Thyroid gland (tissue), 4 donors: ENCODE measurements at regions not wholly inside any gene's neighbourhood (a gene's known extent, or its start where the extent isn't known, plus 50 kb on each side); places are given as distances from the start of the nearest gene placed in this dataset.

ENCODE experiments used
- DNase-seq, 2 donors: peaks; one replicate each; pipeline ENCODE4 v3.0.0-alpha.2; 2019
- H3K27ac ChIP-seq, 3 donors: fragments of 200-600 bp; sonication (generic); 1 replicate in 2 of 3; 2 replicates in 1 of 3; pipeline ENCODE4 v1.5.1; 2016 to 2019; ENCODE audit warnings: mild to moderate bottlenecking in 1 of 3, moderate library complexity in 1 of 3
- H3K27me3 ChIP-seq: fragments of 200-600 bp; sonication (generic); one replicate; pipeline ENCODE4 v1.5.1; 2019
- H3K36me3 ChIP-seq, 2 donors: fragments of 200-600 bp; sonication (generic); one replicate each; pipeline ENCODE4 v1.5.1; 2016 to 2019
- H3K4me1 ChIP-seq, 2 donors: fragments of 200-600 bp; sonication (generic); one replicate each; pipeline ENCODE4 v1.5.1; 2017 to 2019
- H3K4me3 ChIP-seq, 3 donors: fragments of 200-600 bp; sonication (generic); replicated peaks in 1 of 3; 1 replicate in 2 of 3; 2 replicates in 1 of 3; pipeline ENCODE4 v1.5.1; 2016; ENCODE audit warnings: mild to moderate bottlenecking in 1 of 3
- H3K9me3 ChIP-seq: fragments of 200-600 bp; sonication (generic); one replicate; pipeline ENCODE4 v1.5.1; 2017
- POLR2A ChIP-seq, 2 donors: fragments of 450-650 bp; IDR thresholded peaks; one replicate each; pipeline ENCODE4 v1.6.1; 2017; ENCODE audit warnings: antibody characterized with exemption in 2 of 2, mild to moderate bottlenecking in 2 of 2, moderate library complexity in 1 of 2
- WGBS, 2 donors: methylation state at CpG; one replicate each; pipeline ENCODE4 v1.1.5; 2017; 5-methylcytosine and 5-hydroxymethylcytosine counted together
- intact Hi-C: fragments of 100-400 bp; cut with DNase I; formaldehyde crosslinking; loops from one replicate; pipeline ENCODE4 v1.15.1; 2023
- TF ChIP-seq, protein P1 (sequence below), 6 experiments: fragments of 200-600 bp in 3 of 6; fragments of 450-650 bp in 3 of 6; sonication (generic) in 3 of 6; IDR thresholded peaks; one replicate each; pipeline ENCODE4 v1.5.1; 2016 to 2019; ENCODE audit warnings: antibody characterized with exemption in 6 of 6, mild to moderate bottlenecking in 2 of 6, inconsistent platforms in 1 of 6, moderate library complexity in 1 of 6

DNA sequence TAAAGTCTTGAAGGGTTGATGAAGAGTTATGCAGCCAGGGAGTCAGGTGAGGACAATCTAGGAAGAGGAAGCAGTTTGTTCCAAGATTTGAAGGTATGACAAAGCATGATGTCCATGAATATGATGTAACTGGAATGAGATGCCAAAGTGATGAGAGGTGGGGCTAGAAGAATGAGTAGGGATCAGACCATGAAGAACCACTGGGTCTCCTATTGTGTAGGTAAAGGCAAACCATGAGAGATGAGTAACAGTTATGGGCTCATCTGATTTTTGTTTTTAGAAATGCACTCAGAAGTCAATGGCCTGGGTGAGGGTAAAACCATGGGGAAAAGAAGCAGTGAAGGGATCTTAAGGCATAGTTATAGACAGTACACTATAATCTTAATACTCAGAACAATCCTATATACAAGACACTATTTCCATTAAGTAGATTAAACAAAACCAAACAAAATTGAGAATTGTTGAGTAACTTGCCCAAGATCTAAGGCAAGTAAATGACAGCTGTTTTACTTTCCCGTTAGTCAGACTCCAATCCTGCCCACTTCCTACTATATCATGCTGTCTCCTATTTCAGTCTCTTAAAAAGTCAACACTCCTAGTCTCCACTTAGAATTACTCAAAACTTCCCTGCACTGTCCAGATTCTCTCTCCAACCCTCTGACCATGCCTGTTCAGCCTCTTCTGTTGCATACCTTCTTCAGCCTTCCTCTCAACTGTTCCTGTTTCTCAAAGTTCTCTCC is 393.8 kb upstream of the MEF2C start:
- intact Hi-C loops, result no loop called here
- no peaks in the 10 kb centered on the region for H3K4me1 ChIP-seq
- H3K27ac ChIP-seq, result no peak overlapping the region
- H3K36me3 ChIP-seq, result no peaks in the 10 kb centered on the region
- H3K9me3 ChIP-seq, result no peaks in the 10 kb centered on the region
- H3K4me3 ChIP-seq, result no peak overlapping the region
- no peak for TF ChIP-seq POLR2A (IDR thresholded peaks at IDR 0.05)
- TF ChIP-seq, protein P1, sequence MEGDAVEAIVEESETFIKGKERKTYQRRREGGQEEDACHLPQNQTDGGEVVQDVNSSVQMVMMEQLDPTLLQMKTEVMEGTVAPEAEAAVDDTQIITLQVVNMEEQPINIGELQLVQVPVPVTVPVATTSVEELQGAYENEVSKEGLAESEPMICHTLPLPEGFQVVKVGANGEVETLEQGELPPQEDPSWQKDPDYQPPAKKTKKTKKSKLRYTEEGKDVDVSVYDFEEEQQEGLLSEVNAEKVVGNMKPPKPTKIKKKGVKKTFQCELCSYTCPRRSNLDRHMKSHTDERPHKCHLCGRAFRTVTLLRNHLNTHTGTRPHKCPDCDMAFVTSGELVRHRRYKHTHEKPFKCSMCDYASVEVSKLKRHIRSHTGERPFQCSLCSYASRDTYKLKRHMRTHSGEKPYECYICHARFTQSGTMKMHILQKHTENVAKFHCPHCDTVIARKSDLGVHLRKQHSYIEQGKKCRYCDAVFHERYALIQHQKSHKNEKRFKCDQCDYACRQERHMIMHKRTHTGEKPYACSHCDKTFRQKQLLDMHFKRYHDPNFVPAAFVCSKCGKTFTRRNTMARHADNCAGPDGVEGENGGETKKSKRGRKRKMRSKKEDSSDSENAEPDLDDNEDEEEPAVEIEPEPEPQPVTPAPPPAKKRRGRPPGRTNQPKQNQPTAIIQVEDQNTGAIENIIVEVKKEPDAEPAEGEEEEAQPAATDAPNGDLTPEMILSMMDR (IDR thresholded peaks at IDR 0.05), result no peak
- WGBS, 2 donors, result 87 to 94% methylated on average over 1 of the region's 1 CpG
- no peak for DNase-seq
- H3K27me3 ChIP-seq, result no peaks in the 10 kb centered on the region

DNA sequence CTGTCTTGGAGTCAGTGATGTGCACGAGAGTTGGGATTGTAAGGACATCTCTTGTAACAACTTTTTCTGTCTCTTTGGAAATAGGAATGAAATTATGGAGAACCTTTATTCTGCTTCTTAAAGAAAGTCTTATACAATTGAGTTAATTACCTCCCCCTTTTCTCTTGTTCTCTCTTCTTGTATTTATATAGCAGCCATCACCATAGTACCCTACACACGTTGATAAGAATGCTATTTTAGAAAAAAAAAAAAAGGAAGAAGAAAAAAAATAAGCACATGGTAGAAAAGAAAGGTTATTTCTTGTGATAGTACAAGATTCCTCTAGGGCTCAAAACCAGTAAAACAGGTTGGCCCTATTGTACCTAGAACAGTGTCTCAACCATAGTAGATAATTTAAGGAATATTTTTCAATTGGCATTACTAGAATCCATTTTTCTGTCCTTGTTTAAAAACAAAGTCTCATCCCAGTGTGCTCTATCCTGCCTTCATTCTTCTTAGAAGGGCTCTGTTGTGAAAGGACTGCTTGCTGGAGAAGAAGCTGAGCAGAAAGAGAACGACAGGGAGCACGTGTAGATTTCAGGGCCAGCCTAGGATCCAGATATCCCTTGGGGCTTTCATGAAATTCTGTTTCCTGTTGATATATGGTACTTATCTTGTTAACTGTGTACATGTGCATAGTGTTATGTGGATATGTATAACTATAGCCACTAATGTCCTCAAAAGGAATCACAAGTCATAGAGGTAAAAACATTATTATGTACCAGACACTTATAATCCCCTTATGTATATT is 392.3 kb upstream of the MEF2C start:
- H3K4me1 ChIP-seq, result no peaks in the 10 kb centered on the region
- no peaks in the 10 kb centered on the region for H3K27me3 ChIP-seq
- intact Hi-C loops, result no loop called here
- H3K36me3 ChIP-seq, result no peaks in the 10 kb centered on the region
- H3K4me3 ChIP-seq, result no peak overlapping the region
- no peak overlapping the region for H3K27ac ChIP-seq
- WGBS, 2 donors, result 50 to 53% methylated on average over 4 of the region's 4 CpGs
- DNase-seq, result no peak
- TF ChIP-seq, protein P1 (IDR thresholded peaks at IDR 0.05), result no peak
- no peak for TF ChIP-seq POLR2A (IDR thresholded peaks at IDR 0.05)
- H3K9me3 ChIP-seq, result no peaks in the 10 kb centered on the region

DNA sequence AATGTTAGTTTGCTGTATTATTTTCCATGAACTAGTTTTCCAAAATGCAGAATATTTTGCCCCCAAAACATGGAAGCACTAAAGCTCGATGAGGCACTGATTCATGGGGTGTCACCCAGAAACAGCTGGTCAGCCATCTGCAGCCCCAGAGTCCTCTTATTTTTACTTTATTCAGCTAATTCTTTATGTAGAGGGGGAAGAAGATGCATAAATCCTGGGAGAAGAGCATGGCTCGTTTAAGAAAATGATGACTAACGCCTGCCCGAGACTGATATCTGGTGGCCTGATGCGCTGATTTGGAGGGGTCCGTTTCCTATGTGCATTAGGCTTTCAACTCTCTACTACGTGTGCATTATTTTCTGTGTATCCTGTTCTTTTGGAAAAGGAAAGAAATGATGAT is 390.3 kb upstream of the MEF2C start:
- intact Hi-C loops, result no loop called here
- no peak for DNase-seq
- Histone ChIP-seq H3K4me3 (no peak overlapping the region), H3K27me3 (no peaks in the 10 kb centered on the region), H3K36me3 (no peaks in the 10 kb centered on the region), H3K27ac (no peak overlapping the region), H3K9me3 (no peaks in the 10 kb centered on the region), H3K4me1 (no peaks in the 10 kb centered on the region)
- 93 to 95% methylated on average over 7 of the region's 7 CpGs for WGBS, 2 donors
- no peak for TF ChIP-seq POLR2A (IDR thresholded peaks at IDR 0.05)
- TF ChIP-seq, protein P1 (IDR thresholded peaks at IDR 0.05), result no peak

DNA sequence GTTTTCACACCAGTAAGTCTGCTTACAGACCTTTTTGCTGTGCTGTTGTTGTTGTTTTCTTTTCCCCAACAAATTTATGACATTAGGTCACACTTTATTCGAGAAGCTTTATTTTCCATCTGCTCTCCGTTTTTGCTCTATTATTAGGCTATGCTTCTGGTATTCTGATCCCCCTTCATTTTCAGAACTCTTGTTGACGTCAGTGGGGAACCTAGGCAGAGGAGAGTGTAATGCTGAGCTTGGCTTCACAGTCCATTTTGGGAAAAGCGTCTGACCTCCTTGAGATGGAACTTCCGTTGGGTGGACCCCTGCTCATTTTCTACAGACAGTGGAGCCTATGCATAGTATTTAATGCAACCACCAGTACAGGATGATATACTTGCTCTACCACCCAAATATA is 387.9 kb upstream of the MEF2C start:
- WGBS, 2 donors, result 90 to 94% methylated on average over 5 of the region's 5 CpGs
- TF ChIP-seq, protein P1 (IDR thresholded peaks at IDR 0.05), result no peak
- no peak for TF ChIP-seq POLR2A (IDR thresholded peaks at IDR 0.05)
- H3K27ac ChIP-seq, result no peak overlapping the region

DNA sequence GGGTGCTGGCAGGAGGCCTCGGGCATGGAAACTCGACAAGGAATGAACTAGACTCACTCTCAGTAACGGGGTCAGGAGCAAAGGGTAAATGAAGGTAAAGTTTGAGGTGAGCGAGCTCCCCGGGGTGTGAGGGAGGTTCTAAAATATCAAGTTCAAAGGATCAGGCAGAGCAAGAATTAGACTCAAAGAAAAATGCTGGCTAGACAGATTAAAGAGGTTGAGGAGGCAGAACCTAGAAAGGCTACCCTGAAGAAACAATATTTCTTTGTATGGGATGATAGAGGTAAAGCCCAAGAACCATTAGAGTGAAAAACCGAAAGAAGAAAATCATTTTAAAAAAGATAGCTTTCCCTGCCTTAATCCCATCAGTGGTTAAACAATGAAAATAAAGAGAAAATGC is 386.7 kb upstream of the MEF2C start:
- Histone ChIP-seq H3K4me3 (no peak overlapping the region), H3K27me3 (no peaks in the 10 kb centered on the region), H3K36me3 (no peaks in the 10 kb centered on the region), H3K27ac (no peak overlapping the region), H3K9me3 (no peaks in the 10 kb centered on the region), H3K4me1 (no peaks in the 10 kb centered on the region)
- DNase-seq, result no peak
- WGBS, 2 donors, result 91 to 94% methylated on average over 6 of the region's 6 CpGs
- TF ChIP-seq, protein P1 (IDR thresholded peaks at IDR 0.05), result no peak
- no peak for TF ChIP-seq POLR2A (IDR thresholded peaks at IDR 0.05)
- intact Hi-C loops, result no loop called here

More for the DNA sequence above, 387.9 kb upstream of the MEF2C start:
- Histone ChIP-seq H3K36me3 (no peaks in the 10 kb centered on the region), H3K27me3 (no peaks in the 10 kb centered on the region), H3K4me3 (no peak overlapping the region), H3K4me1 (no peaks in the 10 kb centered on the region), H3K9me3 (no peaks in the 10 kb centered on the region)
- intact Hi-C loops, result no loop called here
- no peak for DNase-seq
